ENCODE measurements at regions not wholly inside any gene's neighbourhood (a gene's known extent, or its start where the extent isn't known, plus 50 kb on each side); places are given as distances from the start of the nearest gene placed in this dataset.
"Not testable (repeated sequence)": the region's sequence is repeated elsewhere in the genome, so short reads cannot be mapped to it uniquely, and the experiment has no call there.

DNA sequence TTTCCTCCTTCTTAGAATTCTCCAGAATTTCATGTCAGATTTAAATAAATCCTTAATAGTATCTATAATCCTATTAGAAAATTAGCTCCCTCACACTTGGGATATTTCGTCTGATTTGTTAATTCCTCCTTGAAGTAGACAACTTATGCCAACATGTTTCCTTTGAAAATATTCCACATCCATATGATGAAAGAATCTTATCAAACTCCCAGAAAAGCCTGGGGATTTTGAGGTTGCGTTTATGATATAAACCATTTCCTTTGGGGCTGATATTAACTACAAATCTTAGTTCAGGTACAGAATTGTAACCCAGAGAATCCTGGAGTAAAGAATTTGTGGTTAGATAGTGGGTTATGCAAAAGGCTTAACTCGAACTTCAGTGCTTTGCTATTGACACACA lies 2373.8 kb upstream of the ACO1 start:
- Histone ChIP-seq H3K4me3 (ENCODE audit: low read length) (no peak overlapping the region), H3K4me1 (ENCODE audit: insufficient read depth, low read length) (no peaks in the 10 kb centered on the region), H3K27me3 (ENCODE audit: insufficient read depth, low read length) (no peaks in the 10 kb centered on the region), H3K9me3 (ENCODE audit: low read depth, low read length) (no peaks in the 10 kb centered on the region)

DNA sequence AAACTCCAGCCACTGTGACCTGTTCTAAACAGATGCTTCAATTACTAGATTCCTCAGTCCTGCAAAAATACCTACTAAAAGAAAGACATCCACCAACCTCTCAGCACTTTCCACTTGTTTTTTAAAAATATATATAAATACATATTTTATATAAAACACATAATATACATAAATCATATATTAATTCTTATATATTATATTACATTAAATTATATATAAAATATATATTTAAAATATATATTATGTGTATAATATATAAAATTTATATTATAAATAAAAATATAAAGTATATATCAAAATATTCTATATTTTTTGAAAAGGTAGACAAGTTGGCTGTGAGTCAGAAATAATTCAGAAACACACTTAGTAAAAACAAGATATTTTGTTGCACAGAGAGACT lies 2371.8 kb upstream of the ACO1 start:
- H3K4me3 ChIP-seq (ENCODE audit: low read length): no peak overlapping the region
- H3K9me3 ChIP-seq (ENCODE audit: low read depth, low read length): no peaks in the 10 kb centered on the region
- H3K27me3 ChIP-seq (ENCODE audit: insufficient read depth, low read length): no peaks in the 10 kb centered on the region
- no peaks in the 10 kb centered on the region for H3K4me1 ChIP-seq (ENCODE audit: insufficient read depth, low read length)

DNA sequence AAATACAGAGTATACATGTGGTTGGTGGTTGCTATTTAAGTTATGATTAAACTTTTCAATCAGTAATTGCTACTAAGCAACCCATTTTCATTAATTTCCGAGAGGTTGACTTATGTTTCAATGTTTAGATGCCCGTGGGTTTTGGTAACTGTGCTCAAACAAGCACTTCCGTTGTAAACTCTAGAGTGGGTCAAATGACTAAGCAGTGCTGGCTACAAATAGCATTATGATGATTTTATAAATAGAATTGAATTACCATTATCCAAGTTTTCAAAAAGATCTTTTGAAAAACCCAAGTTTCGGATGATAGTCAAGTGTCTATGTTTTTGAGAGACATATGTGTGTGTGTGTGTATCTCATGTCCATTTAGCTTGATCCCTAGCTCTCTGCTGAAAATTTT lies 2369.4 kb upstream of the ACO1 start:
- Histone ChIP-seq H3K4me1 (ENCODE audit: insufficient read depth, low read length) (no peaks in the 10 kb centered on the region), H3K9me3 (ENCODE audit: low read depth, low read length) (no peaks in the 10 kb centered on the region), H3K27me3 (ENCODE audit: insufficient read depth, low read length) (no peaks in the 10 kb centered on the region), H3K4me3 (ENCODE audit: low read length) (no peak overlapping the region)

DNA sequence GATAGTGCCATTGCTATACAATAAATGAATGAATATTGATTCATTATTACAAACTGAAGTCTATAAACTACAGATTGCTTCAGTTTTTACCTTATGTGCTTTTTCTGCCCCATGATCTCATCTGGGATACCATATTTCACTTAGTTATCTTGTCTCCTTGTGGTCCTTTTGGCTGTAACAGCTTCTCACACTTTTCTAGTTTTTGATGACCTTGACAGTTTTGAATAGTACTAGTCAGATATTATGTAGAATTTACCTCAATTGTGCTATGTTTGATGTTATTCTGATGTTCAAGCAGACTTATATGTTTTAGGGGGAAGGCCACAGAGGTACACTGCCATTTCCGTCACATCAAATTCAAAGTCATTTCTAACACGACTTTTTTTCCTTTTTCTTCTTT lies 2364.3 kb upstream of the ACO1 start:
- Histone ChIP-seq H3K9me3 (ENCODE audit: low read depth, low read length) (no peaks in the 10 kb centered on the region), H3K4me3 (ENCODE audit: low read length) (no peak overlapping the region), H3K4me1 (ENCODE audit: insufficient read depth, low read length) (no peaks in the 10 kb centered on the region), H3K27me3 (ENCODE audit: insufficient read depth, low read length) (no peaks in the 10 kb centered on the region)

DNA sequence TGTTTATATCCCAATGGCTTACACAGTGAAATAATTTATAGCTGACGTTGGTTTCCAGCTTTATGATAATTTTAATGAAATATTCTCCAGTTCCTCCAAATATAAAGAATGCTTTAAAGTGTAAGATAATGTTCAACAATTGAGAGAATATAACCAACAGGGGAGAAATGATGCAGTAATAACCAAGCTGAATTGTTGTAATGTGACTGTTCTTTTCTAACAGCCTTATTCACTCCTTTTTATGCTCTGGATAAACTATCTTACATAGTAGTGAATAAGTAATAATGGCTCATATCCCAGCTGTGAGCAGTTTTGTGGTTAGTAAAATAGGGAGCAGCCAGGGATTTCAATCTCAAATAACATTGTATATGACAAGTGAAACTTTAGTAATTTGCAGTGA lies 2348.7 kb upstream of the ACO1 start:
- Histone ChIP-seq H3K4me1 (ENCODE audit: insufficient read depth, low read length) (no peaks in the 10 kb centered on the region), H3K4me3 (ENCODE audit: low read length) (no peak overlapping the region), H3K9me3 (ENCODE audit: low read depth, low read length) (no peaks in the 10 kb centered on the region), H3K27me3 (ENCODE audit: insufficient read depth, low read length) (no peaks in the 10 kb centered on the region)

DNA sequence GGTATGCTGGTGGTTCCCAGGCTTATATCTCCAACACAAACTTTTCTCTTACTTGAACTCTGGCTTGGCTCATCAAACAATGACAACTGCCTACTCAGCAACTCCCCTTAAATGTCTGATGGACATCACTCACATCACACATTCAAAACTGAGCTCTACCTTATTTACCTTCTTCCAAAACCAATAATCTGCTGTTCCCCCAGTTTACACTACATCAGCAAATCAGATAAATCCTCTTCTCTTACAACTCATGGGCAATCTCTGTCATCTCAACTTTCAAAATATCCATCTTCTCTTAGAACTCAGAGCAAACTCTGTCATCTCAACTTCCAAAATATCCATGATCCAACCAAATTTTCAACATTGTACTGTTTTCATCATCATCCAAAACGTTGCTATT lies 2347.9 kb upstream of the ACO1 start:
- H3K27me3 ChIP-seq (ENCODE audit: insufficient read depth, low read length): no peaks in the 10 kb centered on the region
- H3K4me3 ChIP-seq (ENCODE audit: low read length): no peak overlapping the region
- no peaks in the 10 kb centered on the region for H3K4me1 ChIP-seq (ENCODE audit: insufficient read depth, low read length)
- H3K9me3 ChIP-seq (ENCODE audit: low read depth, low read length): no peaks in the 10 kb centered on the region

DNA sequence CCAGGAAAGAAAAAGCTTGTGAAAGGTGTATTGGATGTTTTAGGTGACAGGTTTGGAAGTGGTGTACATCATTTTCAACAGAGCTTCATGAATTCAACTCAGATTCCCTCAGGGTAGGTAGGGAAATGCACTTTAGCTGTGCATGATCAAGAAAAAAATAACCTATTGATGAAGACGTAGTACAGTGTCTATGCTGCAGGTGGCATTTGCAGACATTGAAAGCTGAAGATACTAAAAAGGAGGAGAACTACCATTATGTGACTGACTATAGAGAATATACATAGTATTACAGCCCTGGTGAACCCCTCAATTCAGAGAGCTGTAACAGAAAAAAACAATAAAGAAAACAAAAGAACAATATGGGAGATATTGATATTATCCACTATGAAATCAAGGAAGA lies 2344.7 kb upstream of the ACO1 start:
- no peaks in the 10 kb centered on the region for H3K9me3 ChIP-seq (ENCODE audit: low read depth, low read length)
- H3K4me3 ChIP-seq (ENCODE audit: low read length): no peak overlapping the region
- no peaks in the 10 kb centered on the region for H3K27me3 ChIP-seq (ENCODE audit: insufficient read depth, low read length)

DNA sequence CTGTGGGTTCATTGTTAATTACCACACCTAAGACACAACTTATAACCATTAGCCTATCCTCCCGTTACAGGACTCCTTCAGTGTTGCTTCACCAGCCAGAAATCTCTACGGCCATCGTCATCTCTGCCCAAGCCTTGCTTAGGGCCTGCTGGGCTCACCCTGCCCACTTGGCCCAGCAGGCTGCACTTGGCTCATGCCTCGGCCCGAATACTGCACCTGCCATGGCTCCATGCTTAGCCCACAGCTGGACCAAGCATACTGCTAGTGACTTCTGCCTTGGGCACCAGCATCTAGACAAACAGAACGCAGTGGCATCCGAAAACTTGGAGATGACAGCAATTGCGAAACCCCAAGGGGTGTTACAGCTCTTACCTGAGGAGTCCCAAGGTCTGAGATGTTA lies 2336.0 kb upstream of the ACO1 start:
- Histone ChIP-seq H3K4me1 (ENCODE audit: insufficient read depth, low read length) (no peaks in the 10 kb centered on the region), H3K9me3 (ENCODE audit: low read depth, low read length) (no peaks in the 10 kb centered on the region), H3K4me3 (ENCODE audit: low read length) (no peak overlapping the region), H3K27me3 (ENCODE audit: insufficient read depth, low read length) (no peaks in the 10 kb centered on the region)

More for the DNA sequence above, 2344.7 kb upstream of the ACO1 start:
- H3K4me1 ChIP-seq (ENCODE audit: insufficient read depth, low read length): no peaks in the 10 kb centered on the region

DNA sequence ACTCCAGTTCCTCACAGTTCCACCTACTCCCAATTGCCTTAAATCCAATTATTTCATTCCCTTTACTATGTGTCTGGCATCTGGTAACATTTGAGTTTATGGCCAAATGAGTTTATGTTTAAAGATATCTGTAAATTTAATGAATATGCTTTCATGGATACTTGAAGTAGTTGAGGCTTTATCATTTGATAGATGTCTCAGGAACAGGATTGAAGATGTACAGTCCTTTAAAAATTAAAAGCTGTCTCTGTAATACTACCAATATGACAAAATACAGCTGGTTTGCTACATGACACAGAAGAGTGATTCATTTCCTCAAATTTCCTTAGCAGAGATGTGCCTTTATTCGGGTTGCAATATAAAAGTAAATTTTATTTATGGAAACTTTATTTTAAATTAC lies 2326.0 kb upstream of the ACO1 start:
- Histone ChIP-seq H3K4me3 (ENCODE audit: low read length) (no peak overlapping the region), H3K9me3 (ENCODE audit: low read depth, low read length) (no peaks in the 10 kb centered on the region), H3K4me1 (ENCODE audit: insufficient read depth, low read length) (no peaks in the 10 kb centered on the region), H3K27me3 (ENCODE audit: insufficient read depth, low read length) (no peaks in the 10 kb centered on the region)

DNA sequence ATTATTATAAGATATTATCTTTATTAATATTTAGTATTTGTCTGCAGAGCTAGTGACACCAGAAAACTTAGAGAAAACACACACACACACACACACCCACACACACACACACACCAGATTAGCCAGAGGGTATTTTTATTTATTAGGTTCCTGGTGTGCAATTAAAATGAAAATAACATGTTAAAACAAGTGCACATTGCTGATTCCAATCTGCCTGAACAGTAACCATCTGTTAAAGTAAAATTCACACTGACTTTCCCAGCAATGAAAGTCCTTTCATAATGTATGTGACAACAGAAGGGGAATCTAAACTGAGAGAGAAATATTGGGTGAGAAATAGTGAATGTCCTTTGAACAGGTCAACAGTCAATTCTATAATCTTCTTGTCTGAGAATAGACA lies 2323.5 kb upstream of the ACO1 start:
- Histone ChIP-seq H3K4me1 (ENCODE audit: insufficient read depth, low read length) (no peaks in the 10 kb centered on the region), H3K9me3 (ENCODE audit: low read depth, low read length) (peaks cover 11% of the 10 kb centered on the region), H3K27me3 (ENCODE audit: insufficient read depth, low read length) (no peaks in the 10 kb centered on the region), H3K4me3 (ENCODE audit: low read length) (no peak overlapping the region)

DNA sequence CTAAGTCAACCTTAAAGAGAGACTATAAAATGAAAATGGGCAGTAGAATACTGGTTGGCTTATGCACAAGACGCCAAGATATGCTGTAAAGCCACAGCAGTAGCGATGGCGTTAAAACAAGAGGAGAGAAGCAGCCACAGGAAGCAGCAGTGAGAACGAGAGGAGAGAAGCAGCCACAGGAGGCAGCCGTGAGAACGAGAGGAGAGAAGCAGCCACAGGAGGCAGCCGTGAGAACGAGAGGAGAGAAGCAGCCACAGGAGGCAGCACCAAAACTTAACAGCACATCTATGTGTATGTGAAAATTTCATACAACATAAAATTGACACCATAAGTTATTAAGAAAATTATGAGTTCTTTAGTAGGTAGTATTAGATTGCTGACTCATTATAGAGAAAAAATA lies 2318.6 kb upstream of the ACO1 start:
- H3K27me3 ChIP-seq (ENCODE audit: insufficient read depth, low read length): no peaks in the 10 kb centered on the region
- peaks cover 11% of the 10 kb centered on the region for H3K9me3 ChIP-seq (ENCODE audit: low read depth, low read length)
- H3K4me3 ChIP-seq (ENCODE audit: low read length): no peak overlapping the region
- no peaks in the 10 kb centered on the region for H3K4me1 ChIP-seq (ENCODE audit: insufficient read depth, low read length)

DNA sequence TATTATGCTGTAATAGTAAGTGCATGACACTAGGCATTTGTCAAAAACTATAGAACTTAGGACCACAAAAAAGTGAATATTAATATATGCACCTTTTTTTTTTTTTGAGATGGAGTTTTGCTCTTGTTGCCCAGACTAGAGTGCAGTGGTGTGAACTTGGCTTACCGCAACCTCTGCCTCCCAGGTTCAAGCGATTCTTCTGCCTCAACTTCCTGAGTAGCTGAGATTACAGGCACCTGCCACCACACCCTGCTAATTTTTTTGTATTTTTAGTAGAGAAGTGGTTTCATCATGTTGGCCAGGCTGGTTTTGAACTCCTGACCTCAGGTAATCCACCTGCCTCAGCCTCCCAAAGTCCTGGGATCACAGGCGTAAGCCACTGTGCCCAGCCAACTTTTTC lies 2315.2 kb upstream of the ACO1 start:
- H3K4me3 ChIP-seq (ENCODE audit: low read length); H3K4me1 ChIP-seq (ENCODE audit: insufficient read depth, low read length); H3K9me3 ChIP-seq (ENCODE audit: low read depth, low read length); H3K27me3 ChIP-seq (ENCODE audit: insufficient read depth, low read length): not testable (repeated sequence)

DNA sequence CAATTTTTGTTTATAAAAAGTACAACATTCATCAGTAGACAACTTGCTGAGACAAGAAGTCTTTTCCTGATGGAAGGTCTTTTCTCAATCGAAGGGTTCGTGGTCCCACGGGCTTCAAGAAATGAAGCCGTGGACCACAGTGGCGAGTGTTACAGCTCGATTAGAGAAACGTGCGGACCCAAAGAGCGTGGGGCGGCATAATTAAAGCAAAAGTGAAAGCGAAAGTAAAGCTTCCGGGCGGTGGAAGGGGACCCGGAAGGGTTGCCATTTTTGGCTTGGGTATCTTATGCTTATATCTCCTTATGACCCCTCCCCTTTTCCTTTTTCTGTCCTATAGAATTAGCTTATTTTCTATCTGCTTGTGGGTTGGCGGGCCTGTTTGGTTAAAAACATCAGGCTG lies 2309.4 kb upstream of the ACO1 start:
- Histone ChIP-seq H3K9me3 (ENCODE audit: low read depth, low read length) (no peaks in the 10 kb centered on the region), H3K4me1 (ENCODE audit: insufficient read depth, low read length) (no peaks in the 10 kb centered on the region), H3K4me3 (ENCODE audit: low read length) (no peak overlapping the region), H3K27me3 (ENCODE audit: insufficient read depth, low read length) (no peaks in the 10 kb centered on the region)

DNA sequence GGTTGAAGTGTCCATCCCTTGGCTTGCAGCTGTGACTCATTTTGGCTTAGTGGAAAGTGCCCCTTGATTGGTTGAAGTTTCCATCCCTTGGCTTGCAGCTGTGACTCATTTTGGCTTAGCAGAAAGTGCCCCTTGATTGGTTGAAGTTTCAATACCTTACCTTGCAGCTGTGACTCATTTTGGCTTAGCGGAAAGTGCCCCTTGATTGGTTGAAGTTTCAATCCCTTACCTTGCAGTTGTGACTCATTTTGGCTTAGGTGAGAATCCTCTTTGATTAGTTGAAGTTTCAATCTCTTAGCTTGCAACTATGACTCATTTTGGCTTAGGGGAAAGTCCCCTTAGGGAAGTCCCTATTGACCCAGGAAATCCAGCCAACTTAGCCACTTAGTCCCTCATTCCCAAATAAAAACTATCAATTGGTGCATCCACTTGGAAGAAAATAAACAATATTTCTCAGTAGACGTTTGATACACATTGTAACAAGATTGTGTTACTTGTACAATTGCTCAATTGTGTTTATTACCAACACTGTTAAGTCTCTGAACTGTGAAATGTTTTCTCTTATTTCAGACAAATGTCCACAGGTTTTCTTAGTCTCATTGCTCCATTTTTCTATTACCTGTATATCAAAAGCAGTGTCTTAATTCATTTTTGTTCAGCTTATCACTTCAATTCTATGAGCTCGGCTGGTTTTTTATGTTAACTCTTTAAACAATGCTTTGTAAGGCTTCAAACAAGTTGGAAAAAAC lies 2308.8 kb upstream of the ACO1 start:
- no peaks in the 10 kb centered on the region for H3K9me3 ChIP-seq (ENCODE audit: low read depth, low read length)
- H3K27me3 ChIP-seq (ENCODE audit: insufficient read depth, low read length): no peaks in the 10 kb centered on the region
- H3K4me3 ChIP-seq (ENCODE audit: low read length): no peak overlapping the region
- no peaks in the 10 kb centered on the region for H3K4me1 ChIP-seq (ENCODE audit: insufficient read depth, low read length)

DNA sequence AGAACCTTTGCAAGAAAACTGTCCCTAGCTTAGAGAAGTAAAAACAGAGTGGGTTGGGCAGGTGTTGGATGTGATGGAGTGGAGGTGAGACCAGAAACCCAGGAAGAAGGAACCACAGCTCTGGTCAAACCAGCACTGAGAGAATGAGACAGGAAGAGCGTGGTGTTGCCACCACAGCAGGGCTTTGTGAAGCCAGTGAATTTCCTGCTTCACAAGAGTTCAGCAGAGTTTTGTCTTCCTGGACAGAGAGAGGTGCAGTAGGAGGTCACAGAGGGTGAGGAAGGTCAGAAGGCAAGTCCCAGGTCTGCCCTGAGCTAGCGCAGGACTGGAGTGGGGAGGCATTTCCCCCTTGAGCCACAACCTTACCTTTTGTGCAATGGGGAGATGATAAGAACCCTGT lies 2306.2 kb upstream of the ACO1 start:
- no peaks in the 10 kb centered on the region for H3K27me3 ChIP-seq (ENCODE audit: insufficient read depth, low read length)
- H3K4me1 ChIP-seq (ENCODE audit: insufficient read depth, low read length): no peaks in the 10 kb centered on the region
- no peak overlapping the region for H3K4me3 ChIP-seq (ENCODE audit: low read length)
- no peaks in the 10 kb centered on the region for H3K9me3 ChIP-seq (ENCODE audit: low read depth, low read length)

DNA sequence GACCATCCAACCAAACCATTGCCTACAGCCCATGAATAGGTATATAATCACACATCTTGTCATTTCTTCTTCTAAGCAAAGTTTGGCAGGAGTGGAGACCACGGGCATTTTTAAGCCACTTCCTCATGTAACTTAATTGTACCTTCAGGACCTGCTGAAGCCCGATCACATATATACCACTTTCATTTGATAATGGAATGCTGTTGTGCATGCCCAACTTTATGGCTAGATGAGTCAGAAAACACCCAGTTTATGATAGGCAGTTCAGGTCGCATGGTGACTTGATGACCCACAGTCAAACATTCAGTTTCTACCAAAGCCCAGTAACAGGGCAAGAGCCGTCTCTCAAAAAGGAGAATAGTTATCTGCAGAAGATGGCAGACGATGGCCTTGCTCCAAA lies 2295.0 kb upstream of the ACO1 start:
- Histone ChIP-seq H3K4me3 (ENCODE audit: low read length) (no peak overlapping the region), H3K27me3 (ENCODE audit: insufficient read depth, low read length) (no peaks in the 10 kb centered on the region), H3K9me3 (ENCODE audit: low read depth, low read length) (no peaks in the 10 kb centered on the region), H3K4me1 (ENCODE audit: insufficient read depth, low read length) (no peaks in the 10 kb centered on the region)
